NCI-H1092 treated with DMSO at 0.1 percent for 48 hours (cell line): ENCODE measurements at regions not wholly inside any gene's neighbourhood (a gene's known extent, or its start where the extent isn't known, plus 50 kb on each side); places are given as distances from the start of the nearest gene placed in this dataset.
A peak's percentile ranks its signal among the peaks of the same experiment; 100 is the strongest.

ENCODE experiments used
- DNase-seq: peaks from one replicate; lab custom pipeline; 2025; lab: John Stamatoyannopoulos, UW

DNA sequence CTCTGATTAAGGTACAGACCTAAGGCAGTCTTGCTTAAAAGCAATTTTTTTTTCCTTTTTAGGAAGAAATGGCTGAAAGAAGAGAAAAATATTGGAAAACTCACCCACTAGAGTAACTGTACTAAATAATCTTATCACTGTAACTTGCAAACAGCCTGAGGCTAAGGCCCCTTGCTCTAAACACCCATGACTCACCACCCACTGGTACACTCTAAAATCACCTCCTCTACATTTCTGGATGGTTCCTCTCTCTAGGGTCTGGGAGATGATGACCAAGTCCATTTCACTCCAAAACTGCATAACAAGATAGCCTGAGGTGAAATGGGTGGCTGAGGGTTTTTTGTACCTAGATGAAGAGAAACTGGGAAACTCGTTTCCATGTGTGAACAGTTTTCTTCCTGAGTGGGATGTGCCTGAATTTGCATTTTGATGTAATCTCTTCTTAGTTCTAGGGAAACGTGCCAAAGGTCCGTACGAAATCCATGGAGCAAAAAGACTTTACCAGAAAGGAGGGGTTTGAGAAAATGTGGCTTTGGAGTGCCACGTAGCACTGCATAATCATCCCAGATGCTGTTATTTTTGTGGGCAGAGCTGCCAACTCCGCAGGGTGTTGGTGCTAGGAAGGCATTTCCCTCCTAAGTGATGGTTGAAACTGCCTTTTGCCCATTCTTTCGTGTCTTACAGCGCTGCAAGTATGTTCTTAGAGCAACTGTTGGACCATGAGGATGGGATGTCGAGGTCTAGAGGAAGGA, 113.5 kb upstream of the C10orf90 start:
- no peak for DNase-seq

DNA sequence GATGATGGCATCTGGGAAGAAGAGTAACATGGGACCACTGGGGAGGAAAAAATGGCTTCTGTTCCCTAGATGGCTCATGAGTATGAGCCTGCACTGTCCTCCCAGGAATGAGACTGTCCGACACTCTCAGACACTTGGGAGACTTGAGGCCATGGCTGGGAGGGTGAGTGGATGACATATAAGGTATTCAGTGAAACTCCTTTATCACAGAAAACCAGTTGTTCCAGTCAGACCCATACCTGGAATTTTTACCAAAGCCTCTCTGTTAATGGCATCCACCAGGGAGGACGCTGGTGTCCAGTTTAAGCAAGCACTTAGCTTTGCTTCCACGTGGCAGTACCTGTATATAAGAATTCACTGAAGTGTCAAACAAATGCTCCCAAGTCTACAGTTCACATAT, 116.7 kb upstream of the C10orf90 start:
- DNase-seq = no peak

DNA sequence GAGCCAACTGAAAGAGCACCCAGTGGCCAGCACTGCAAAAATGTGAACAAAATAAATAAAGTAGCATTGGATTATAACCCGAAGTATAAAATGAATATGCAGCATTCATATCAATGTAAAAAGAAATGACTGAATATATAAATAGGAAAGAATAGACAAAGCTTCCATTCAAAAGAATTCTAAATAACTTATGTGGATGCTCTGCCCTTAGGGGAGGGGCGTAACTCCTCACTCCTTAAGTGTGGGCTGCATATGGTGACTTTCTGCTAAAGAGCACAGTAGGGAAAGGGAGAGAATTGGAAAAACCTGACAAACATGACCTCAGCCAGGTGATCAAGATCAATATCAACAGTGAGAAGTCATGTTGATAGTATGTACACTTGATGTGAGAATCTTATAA, 109.9 kb upstream of the DOCK1 start:
- no peak for DNase-seq

DNA sequence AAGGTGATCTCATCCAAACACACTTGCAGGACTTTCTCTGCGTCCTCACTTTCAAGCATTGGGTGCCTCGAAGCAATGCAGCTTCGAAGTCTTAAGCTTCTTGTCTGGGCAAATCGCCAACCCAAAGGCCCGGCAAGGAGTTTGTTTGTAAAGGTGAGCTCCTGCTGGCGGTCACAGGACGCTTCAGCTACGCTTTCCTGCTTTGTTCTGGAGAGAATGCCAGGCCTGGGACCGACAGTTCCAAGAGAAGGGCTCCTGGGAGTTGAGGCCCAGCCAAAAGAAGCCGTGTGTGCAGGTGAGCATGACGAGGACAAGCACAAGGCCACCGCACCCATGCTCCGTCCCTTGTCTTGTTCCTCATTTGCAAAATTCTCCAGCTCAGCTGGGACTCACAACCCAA, 106.6 kb upstream of the DOCK1 start:
- DNase-seq = no peak

DNA sequence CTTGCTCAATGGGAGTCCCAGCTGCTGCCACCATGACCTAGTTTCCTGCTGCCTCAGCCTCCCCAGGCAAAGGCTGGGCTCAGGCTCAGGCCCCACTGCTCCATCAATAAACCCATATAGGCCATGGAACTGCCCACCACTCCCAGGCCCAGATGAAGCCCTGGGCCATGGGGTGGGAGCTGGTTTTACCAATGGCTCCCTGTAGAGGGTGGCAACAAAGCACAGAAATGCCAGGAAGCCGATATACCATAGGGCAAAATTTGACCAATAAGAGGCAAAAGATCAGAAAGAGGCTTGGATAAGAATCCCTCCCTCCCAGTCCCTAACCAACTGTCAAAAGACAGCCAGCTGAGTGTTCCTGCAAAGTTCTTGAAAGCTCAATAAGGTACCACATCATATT, 101.8 kb upstream of the DOCK1 start:
- no peak for DNase-seq

DNA sequence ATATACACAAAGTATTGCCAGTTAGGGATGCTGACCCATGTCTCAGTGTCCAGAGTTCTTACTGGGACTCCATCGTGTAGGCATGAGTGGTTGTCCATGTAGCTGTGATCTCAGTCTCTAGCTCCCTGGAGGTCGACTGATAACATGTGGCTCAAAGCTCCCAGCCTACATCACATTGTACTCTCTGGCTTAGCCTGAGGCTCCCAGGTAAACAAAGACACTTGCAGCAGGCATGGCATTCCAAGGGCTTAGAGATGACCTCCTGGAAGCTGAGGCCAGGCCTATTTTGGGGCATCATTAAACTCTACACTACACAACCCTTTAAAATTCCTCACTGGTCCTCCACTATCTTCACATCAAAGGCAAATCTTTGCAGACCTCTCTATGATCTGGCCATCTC, 100.8 kb upstream of the DOCK1 start:
- no peak for DNase-seq

DNA sequence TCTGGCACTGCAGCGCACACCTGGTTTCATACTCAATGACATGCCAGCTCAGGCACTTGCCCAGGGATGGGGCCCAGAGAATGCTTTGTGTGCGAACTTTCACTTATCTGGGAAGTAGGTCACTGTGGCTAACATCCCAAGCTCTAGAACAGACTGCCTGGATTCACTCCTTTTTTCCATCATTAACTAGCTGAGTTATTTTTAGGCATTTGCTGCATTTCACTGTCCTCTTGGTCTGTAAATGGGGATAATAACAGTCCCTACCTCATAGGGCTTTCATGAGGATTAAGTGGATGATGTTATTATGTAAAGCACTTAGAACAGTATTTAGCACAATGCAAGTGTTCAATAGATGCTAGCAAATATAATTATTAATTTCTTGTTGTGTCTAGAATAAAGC, 98.7 kb upstream of the DOCK1 start:
- DNase-seq = no peak

DNA sequence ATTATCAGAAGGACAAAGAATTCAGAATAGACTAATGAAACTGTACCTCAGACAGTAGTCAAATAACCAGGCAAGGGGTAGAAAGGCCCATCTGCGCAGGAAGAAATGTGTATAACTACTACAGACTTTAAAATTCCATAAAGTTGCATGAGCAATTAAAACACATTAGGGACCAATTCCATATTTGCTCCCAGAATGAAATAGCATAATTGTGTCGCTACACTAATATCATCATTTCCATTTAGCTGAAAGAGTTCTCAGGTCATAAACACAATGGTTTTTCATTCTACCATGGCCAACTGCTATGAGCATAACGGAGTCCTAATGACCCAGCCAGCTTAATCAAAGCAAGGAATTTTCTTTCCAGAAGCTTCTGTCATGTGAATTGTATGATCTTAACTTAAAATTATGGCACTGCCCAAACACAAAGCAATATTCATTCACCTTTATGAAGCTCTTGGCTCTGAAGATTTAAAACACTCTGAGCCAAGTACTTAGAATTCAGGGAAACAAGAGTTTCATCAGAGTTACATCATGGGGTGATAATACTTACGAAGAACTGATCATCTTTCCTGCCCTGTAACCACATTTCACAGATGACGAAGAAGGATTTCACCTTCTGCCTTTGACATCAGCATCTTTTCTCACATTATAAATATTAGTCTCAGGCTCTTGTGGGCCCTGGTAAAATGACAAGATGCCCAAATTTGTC, 98.1 kb upstream of the DOCK1 start:
- DNase-seq = no peak

DNA sequence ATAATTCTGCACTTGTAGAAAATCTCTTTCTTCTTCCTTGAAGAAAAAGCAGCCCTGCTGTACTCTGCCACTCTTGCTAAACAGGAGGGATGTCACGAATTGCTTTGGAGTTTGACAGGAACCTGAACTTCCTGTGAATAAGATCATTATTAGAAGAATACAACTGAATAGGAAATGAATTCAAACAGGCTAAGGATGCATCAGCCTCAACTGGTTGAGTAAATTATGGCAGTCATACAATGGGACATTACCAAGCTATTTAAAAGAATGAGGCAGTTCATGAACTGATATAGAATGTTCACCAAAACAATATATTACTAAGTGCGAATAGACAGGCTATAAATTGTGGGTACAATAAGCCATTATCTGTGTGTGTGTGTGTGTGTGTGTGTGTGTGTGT, 97.1 kb upstream of the DOCK1 start:
- DNase-seq = no peak

DNA sequence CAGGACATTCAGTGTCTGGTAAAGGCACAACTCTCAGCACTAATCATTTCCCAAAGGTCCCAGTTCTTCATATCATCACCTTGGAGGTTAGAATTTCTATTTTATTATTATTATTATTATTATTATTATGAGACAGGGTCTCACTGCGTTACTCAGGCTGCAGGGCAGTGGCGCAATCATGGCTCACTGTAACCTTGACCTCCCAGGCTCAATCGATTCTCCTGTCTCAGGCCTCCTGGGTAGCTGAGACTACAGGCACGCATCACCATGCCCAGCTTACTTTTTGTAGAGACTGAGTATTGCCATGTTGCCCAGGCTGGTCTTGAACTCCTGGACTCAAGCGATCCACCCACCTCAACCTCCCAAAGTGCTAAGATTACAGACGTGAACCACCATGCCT, 91.8 kb upstream of the DOCK1 start:
- DNase-seq = no peak

DNA sequence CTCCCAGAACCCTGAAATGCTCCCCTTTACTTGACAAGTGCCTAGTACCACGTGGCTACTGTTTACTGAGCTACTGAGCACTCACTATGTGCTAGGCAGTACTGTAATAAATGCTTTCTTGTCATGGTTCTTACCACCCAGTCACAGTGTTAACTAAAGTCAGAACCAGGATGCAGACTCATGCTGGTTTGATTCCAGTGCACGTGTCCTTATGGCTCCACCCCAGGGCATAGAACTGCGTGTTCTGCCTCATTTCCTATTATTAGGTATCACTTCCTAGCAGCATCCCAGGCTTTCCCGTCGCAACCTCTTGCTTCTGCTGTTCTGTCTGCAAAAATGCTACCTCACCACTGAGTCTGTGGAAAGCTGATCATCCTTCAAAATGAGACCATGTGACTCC, 71.7 kb upstream of the DOCK1 start:
- DNase-seq = no peak

DNA sequence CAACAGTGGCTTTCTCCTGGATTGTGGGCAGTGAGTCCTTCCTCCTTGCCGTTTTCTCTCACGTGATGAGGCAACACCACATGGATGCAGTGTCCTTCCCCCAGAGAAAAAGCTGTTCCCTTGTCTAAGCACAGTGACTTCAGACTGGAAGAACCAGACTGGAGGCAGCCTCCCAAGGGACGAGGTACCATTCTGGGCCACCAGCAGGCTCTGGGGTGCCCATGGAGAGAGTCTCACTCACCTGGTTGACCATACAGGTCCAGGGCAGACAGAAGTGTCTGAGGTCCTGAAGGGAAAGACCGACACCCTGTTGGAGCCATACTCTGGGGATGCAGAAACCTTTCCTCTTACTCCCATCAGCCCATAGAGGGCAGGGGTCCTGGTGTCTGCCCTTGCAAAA, 69.2 kb upstream of the DOCK1 start:
- no peak for DNase-seq

DNA sequence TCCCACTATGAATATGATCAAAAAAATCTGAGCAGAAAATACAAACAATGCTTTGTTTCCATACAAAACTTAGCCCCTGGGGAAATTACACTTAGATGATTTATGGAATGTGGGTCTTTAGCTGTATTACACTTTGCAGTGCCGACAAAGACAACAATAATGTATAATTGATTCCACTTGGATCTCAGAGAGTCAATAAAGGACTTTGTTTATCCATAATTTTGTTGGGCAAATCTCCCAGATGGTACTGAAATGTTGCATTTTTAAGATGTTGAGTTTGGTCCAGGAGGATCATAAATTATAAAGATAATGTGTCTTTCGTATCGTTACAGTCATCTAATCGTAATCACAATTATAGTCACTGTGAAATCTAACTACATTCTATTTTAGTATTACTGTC, 66.9 kb upstream of the DOCK1 start:
- DNase-seq = peak; percentile 55

DNA sequence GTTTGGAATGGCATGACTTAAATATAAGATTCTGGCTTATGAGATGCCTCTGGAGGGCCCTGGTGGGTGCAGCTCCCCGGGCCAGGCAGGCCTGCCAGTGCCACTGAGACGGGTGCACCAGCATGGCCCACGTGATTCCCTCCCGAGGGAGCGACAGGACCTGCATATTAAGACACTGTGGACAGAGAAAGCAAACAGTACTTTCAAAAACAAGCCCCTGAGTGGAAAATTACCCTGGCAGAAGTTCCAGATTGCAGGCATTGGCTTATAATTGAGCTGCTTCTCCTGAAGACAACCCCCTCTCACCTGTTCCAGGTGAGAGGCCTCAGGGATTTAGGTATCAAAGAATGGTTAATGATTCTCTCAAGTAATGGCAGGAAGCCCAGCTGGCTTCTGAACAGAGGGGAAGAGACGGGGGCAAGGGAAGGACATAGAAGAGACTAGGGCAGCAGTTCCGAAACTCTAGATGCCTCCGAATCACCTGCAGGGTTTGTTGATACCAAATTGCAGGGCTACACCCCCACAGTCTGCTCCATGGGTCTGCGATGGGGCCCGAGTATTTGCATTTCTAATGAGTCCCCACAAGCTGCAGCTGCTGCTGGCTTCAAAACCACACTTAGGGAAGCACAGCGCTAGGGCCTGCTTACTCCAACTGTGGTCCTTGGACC, 66.0 kb upstream of the DOCK1 start:
- DNase-seq = peak; percentile 81

DNA sequence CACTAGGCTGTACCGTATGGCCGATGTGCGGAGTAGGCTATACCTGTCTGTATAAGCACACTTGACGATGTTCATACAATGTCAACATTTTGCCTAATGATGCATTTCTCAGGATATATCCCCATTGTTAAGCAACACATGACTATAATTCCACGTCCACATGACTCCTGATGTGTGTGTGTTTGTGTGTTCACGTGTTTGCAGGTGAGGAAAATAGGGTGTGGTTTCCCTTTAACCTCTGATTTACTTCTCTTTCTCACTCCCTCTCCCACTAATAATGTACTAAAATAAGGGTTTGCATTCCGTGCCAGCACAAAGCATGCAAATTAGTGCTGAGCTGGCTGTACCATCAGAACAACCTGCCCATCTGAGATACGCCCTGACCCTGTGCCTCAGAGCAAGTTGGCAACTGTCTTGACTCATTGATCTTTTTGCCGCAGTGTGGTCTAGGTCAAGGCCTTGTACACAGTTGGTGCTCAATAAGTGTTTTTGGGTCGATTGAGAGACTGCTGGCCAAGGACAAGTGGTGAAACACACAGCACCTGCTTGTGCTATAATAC, 64.6 kb upstream of the DOCK1 start:
- DNase-seq = no peak

DNA sequence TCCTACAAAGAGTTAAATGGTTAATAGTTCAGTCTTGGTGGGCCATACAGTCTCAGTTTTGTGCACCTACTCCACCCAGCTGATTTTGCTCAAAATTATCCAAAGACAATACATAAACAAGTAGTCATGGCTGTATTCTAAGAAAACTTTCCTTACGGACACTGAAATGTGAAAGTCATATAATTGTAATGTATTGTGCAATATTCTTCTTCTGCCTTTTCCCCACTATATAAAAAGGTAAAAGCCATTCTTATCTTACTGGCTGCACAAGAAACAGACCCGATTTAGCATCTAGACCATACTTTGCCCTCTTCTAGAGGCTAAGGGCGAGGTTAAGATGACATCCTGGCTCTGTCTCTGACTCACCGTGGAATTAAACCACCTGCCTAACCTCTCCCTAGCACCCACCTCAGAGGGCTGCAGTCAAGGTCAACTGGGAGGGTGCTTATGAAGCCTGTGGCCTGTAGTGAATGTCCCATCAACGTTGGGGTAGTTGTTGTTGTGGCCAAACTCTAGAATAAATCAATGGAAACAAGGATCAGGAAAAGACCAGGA, 63.8 kb upstream of the DOCK1 start:
- no peak for DNase-seq

DNA sequence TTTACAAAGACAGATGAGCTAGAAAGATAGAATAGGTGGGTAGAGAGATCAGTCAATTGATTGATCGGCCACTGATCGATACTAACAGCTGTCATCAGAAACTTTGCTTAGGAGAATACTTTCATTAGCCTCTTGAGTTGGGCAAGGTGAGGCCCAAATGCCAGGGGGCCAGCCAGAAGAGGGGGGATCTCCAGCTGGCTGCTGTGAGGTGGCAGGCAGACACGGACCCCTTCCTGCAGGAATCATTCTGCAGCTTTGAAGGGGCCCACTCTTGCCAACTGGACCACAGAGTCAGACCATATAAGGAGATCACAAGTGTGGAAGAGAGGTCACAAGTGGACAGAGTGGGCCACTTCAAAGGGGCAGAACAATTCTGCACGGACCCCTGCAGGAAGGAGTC, 62.9 kb upstream of the DOCK1 start:
- no peak for DNase-seq

DNA sequence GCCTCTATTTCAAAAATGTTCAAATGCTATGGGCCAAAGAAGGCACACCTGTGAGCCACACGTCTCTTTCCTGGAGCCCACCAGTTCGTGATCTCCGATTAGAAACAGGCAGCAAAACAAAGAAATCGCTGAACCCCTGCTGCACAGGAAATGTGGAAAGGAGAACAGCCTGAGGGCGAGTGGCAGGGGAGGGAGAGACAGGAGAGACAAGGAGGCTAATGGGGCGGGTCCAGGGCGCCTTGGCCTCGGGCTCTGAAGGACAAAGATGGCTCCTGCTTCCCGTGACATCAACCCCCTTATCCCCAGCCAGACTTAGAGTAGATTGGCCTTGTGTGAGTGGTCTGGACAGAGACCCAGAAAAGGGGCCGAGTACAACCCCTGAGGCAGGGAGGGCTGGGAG, 62.4 kb upstream of the DOCK1 start:
- DNase-seq = no peak

DNA sequence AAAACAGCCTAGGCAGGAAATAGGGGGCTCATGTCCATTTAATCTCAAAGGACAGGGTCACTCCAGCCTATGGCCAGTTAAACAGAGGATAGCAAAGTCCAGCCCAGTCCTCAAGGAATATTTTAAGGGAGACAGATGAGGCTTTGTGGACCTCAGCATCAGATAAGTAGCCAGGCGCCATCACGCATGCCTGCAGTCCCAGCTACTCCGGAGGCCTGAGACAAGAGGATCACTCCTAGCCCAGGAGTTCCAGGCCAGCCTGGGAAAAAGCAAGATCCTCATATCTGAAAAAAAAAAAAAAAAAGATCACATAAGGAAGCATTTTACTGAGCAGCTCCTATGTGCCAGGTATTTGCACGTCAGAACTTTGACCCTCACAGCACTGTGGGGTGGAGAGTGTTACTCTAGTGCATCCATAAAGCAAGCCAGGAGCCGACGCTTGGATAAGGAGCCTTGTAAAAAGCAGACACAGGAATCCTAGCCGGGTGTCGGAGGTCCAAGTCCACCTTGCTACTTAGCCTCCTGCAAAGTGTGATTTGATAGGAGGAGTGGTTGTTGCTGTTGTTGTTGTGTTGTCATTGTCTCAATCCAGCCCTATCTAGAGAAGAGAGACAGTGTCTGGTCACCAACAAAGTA, 61.8 kb upstream of the DOCK1 start:
- no peak for DNase-seq

DNA sequence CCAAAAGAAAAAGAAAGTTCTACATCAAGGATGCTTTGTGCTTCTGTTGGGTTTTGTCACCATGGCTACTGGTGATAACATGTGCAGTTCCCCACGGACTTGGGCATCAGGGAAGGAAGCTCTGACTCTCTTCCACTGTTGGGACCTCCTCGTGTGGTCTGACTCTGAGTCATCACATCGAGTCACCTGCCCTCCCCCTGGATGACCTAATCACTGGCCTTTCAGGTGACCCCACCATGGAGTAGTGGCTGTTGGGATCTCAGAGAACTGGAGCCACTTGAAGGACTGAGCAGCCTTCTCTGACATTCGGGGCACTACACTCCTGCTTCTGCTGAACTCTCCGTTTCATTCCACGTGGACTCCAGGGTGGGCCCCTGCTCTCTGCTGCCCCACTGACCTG, 60.8 kb upstream of the DOCK1 start:
- no peak for DNase-seq

DNA sequence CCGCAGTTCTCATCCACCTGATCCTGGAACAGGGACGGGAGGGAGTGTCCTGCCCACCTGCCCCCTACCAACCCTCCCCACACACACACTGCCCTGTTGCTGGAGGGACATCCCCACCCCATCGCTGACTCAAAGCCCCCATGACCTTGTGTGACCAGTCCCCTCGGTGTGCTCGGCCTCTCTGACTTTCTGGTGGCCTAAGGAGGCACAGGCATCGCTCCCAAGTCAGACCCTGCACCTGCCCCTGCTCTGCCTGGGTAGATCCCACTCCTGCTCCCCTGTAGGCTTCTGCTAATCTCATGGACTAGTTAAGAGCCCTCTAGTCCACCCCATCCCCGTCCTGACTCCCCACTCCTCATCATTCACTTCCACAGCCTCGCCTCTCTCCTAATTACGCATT, 58.8 kb upstream of the DOCK1 start:
- no peak for DNase-seq

DNA sequence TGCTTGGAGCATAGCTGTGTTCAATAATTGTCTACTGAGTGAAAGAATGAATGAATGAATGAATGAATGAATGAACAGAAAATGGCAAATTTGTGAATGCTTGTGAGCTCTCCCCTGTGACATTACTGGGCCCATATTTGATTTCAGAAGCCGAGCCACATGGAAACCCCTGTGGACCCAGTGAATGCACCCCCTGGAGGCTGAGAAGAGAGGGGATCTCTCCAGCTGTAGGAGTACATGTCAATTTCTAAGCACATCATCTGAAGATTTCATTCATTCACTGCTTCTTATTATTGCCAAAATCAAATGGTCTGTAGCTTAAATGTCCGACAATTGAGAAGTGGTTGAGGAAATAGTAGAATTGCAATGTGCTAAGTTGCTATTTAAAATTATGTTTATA, 58.3 kb upstream of the DOCK1 start:
- DNase-seq = no peak
